WERI-Rb-1 (cell line): ENCODE measurements at regions not wholly inside any gene's neighbourhood (a gene's known extent, or its start where the extent isn't known, plus 50 kb on each side); places are given as distances from the start of the nearest gene placed in this dataset.

Experiments used
- DNase-seq: peaks from one replicate; pipeline ENCODE4 v3.0.0-alpha.2; 2020
- H3K27ac ChIP-seq: fragments of 250-450 bp; sonication (Bioruptor Pico); 2 replicates; pipeline ENCODE4 v1.5.1; 2020; ENCODE audit warnings: mild to moderate bottlenecking, moderate library complexity
- H3K27me3 ChIP-seq: fragments of 250-450 bp; sonication (Bioruptor Pico); 2 replicates; pipeline ENCODE4 v1.5.1; 2021; ENCODE audit warnings: mild to moderate bottlenecking, low read depth, moderate library complexity; ENCODE audit not compliant: insufficient read depth, severe bottlenecking
- H3K36me3 ChIP-seq: fragments of 250-450 bp; sonication (Bioruptor Pico); 2 replicates; pipeline ENCODE4 v1.5.1; 2020; ENCODE audit warnings: mild to moderate bottlenecking, moderate library complexity
- H3K4me3 ChIP-seq: 2 replicates; pipeline ENCODE4 v1.5.1; 2011; ENCODE audit warnings: low read depth, mild to moderate bottlenecking, control low read depth, low read length
- H3K9me3 ChIP-seq: fragments of 250-450 bp; sonication (Bioruptor Pico); 2 replicates; pipeline ENCODE4 v1.5.1; 2021; ENCODE audit warnings: mild to moderate bottlenecking, moderate library complexity; ENCODE audit not compliant: severe bottlenecking
- CTCF ChIP-seq: IDR thresholded peaks from 2 replicates; pipeline ENCODE4 v1.5.1; 2011; ENCODE audit warnings: low read depth, mild to moderate bottlenecking, control low read depth, inconsistent platforms, low read length

- no peak for TF ChIP-seq CTCF
- Histone ChIP-seq H3K4me3 (no peak overlapping the region), H3K27ac (no peak overlapping the region), H3K9me3 (no peaks in the 10 kb centered on the region), H3K36me3 (no peaks in the 10 kb centered on the region), H3K27me3 (peaks cover 6% of the 10 kb centered on the region)
- DNase-seq = no peak
Observed at GRCh38 chr11:26859416-26859815, 134.5 kb upstream of the FIBIN start.

- Histone ChIP-seq H3K9me3 (no peaks in the 10 kb centered on the region), H3K36me3 (no peaks in the 10 kb centered on the region), H3K4me3 (no peak overlapping the region), H3K27ac (no peak overlapping the region), H3K27me3 (peaks cover 6% of the 10 kb centered on the region)
- DNase-seq = no peak
- no peak for TF ChIP-seq CTCF
Observed at GRCh38 chr11:26860091-26860780, 133.7 kb upstream of the FIBIN start.

- Histone ChIP-seq H3K9me3 (no peaks in the 10 kb centered on the region), H3K36me3 (no peaks in the 10 kb centered on the region), H3K27ac (no peak overlapping the region), H3K4me3 (no peak overlapping the region), H3K27me3 (peaks cover 4% of the 10 kb centered on the region)
- TF ChIP-seq CTCF = no peak
- DNase-seq = no peak
Observed at GRCh38 chr11:26860895-26861294, 133.0 kb upstream of the FIBIN start.

- H3K4me3 ChIP-seq = no peak overlapping the region
- H3K27me3 ChIP-seq = peaks cover 3% of the 10 kb centered on the region
- no peak for TF ChIP-seq CTCF
- DNase-seq = no peak
- no peak overlapping the region for H3K27ac ChIP-seq
- no peaks in the 10 kb centered on the region for H3K36me3 ChIP-seq
- H3K9me3 ChIP-seq = no peaks in the 10 kb centered on the region
Observed at GRCh38 chr11:26862801-26863200, 131.1 kb upstream of the FIBIN start.

GRCh38 chr11:26865703-26866102, 128.2 kb upstream of the FIBIN start:
- H3K27me3 ChIP-seq = no peaks in the 10 kb centered on the region
- TF ChIP-seq CTCF = no peak
- no peak overlapping the region for H3K27ac ChIP-seq
- DNase-seq = no peak
- no peaks in the 10 kb centered on the region for H3K9me3 ChIP-seq
- H3K36me3 ChIP-seq = no peaks in the 10 kb centered on the region
- no peak overlapping the region for H3K4me3 ChIP-seq

GRCh38 chr11:26867286-26867685, 126.6 kb upstream of the FIBIN start:
- H3K36me3 ChIP-seq = no peaks in the 10 kb centered on the region
- DNase-seq = no peak
- no peaks in the 10 kb centered on the region for H3K27me3 ChIP-seq
- H3K9me3 ChIP-seq = no peaks in the 10 kb centered on the region
- H3K27ac ChIP-seq = no peak overlapping the region
- TF ChIP-seq CTCF = no peak
- H3K4me3 ChIP-seq = no peak overlapping the region
